ENCODE measurements at regions not wholly inside any gene's neighbourhood (a gene's known extent, or its start where the extent isn't known, plus 50 kb on each side); places are given as distances from the start of the nearest gene placed in this dataset.

GRCh38 chr4:101458473-101458872, 111.1 kb upstream of the PPP3CA start:
- WGBS, 3 donors = 80 to 85% (median 85%) methylated on average over 5 of the region's 5 CpGs
- H3K9me3 ChIP-seq (ENCODE audit: control insufficient read depth in 2 of 2, insufficient read depth in 1 of 2, low read depth in 1 of 2, low read length in 1 of 2) = peaks cover 0 to 15% of the 10 kb centered on the region in 2 donors
- H3K27ac ChIP-seq (ENCODE audit: low read depth in 1 of 3, low read length in 2 of 3) = no peak overlapping the region
- DNase-seq = no peak
- no peaks in the 10 kb centered on the region for H3K4me1 ChIP-seq (ENCODE audit: control insufficient read depth in 3 of 3, insufficient read depth in 2 of 3, low read depth in 1 of 3, low read length in 2 of 3)
- FAIRE-seq = no peak
- no peak overlapping the region for H3K4me3 ChIP-seq (ENCODE audit: low read depth in 1 of 3, low read length in 3 of 3)
- no peaks in the 10 kb centered on the region for H3K36me3 ChIP-seq (ENCODE audit: control insufficient read depth in 3 of 3, insufficient read depth in 2 of 3, low read depth in 1 of 3, low read length in 3 of 3)
- H3K27me3 ChIP-seq (ENCODE audit: control insufficient read depth in 3 of 3, insufficient read depth in 3 of 3, low read length in 3 of 3) = no peaks in the 10 kb centered on the region

GRCh38 chr4:101451086-101451485, 103.8 kb upstream of the PPP3CA start:
- Histone ChIP-seq H3K27me3 (ENCODE audit: control insufficient read depth in 3 of 3, insufficient read depth in 3 of 3, low read length in 3 of 3) (no peaks in the 10 kb centered on the region), H3K9me3 (ENCODE audit: control insufficient read depth in 2 of 2, insufficient read depth in 1 of 2, low read depth in 1 of 2, low read length in 1 of 2) (no peaks in the 10 kb centered on the region), H3K4me3 (ENCODE audit: low read depth in 1 of 3, low read length in 3 of 3) (no peak overlapping the region), H3K4me1 (ENCODE audit: control insufficient read depth in 3 of 3, insufficient read depth in 2 of 3, low read depth in 1 of 3, low read length in 2 of 3) (no peaks in the 10 kb centered on the region), H3K36me3 (ENCODE audit: control insufficient read depth in 3 of 3, insufficient read depth in 2 of 3, low read depth in 1 of 3, low read length in 3 of 3) (no peaks in the 10 kb centered on the region), H3K27ac (ENCODE audit: low read depth in 1 of 3, low read length in 2 of 3) (no peak overlapping the region)
- WGBS, 3 donors = 50 to 81% (median 52%) methylated on average over 1 of the region's 1 CpG
- DNase-seq (no peak), FAIRE-seq (no peak)

GRCh38 chr4:101441446-101441845, 94.1 kb upstream of the PPP3CA start:
- Histone ChIP-seq H3K4me1 (ENCODE audit: control insufficient read depth in 3 of 3, insufficient read depth in 2 of 3, low read depth in 1 of 3, low read length in 2 of 3) (no peaks in the 10 kb centered on the region), H3K36me3 (ENCODE audit: control insufficient read depth in 3 of 3, insufficient read depth in 2 of 3, low read depth in 1 of 3, low read length in 3 of 3) (no peaks in the 10 kb centered on the region), H3K27ac (ENCODE audit: low read depth in 1 of 3, low read length in 2 of 3) (no peak overlapping the region), H3K27me3 (ENCODE audit: control insufficient read depth in 3 of 3, insufficient read depth in 3 of 3, low read length in 3 of 3) (no peaks in the 10 kb centered on the region), H3K9me3 (ENCODE audit: control insufficient read depth in 2 of 2, insufficient read depth in 1 of 2, low read depth in 1 of 2, low read length in 1 of 2) (no peaks in the 10 kb centered on the region), H3K4me3 (ENCODE audit: low read depth in 1 of 3, low read length in 3 of 3) (no peak overlapping the region)
- no peak for DNase-seq
- no peak for FAIRE-seq
- 79 to 83% (median 79%) methylated on average over 3 of the region's 3 CpGs for WGBS, 3 donors

- H3K9me3 ChIP-seq (ENCODE audit: control insufficient read depth in 2 of 2, insufficient read depth in 1 of 2, low read depth in 1 of 2, low read length in 1 of 2) = no peaks in the 10 kb centered on the region
- no peak overlapping the region for H3K4me3 ChIP-seq (ENCODE audit: low read depth in 1 of 3, low read length in 3 of 3)
- H3K27me3 ChIP-seq (ENCODE audit: control insufficient read depth in 3 of 3, insufficient read depth in 3 of 3, low read length in 3 of 3) = no peaks in the 10 kb centered on the region
- no peaks in the 10 kb centered on the region for H3K36me3 ChIP-seq (ENCODE audit: control insufficient read depth in 3 of 3, insufficient read depth in 2 of 3, low read depth in 1 of 3, low read length in 3 of 3)
- 63 to 69% (median 69%) methylated on average over 2 of the region's 2 CpGs for WGBS, 3 donors
- no peak for FAIRE-seq
- H3K27ac ChIP-seq (ENCODE audit: low read depth in 1 of 3, low read length in 2 of 3) = no peak overlapping the region
- DNase-seq = no peak
- H3K4me1 ChIP-seq (ENCODE audit: control insufficient read depth in 3 of 3, insufficient read depth in 2 of 3, low read depth in 1 of 3, low read length in 2 of 3) = no peaks in the 10 kb centered on the region
Measured at GRCh38 chr4:101439926-101440325, 92.6 kb upstream of the PPP3CA start.

GRCh38 chr4:101421386-101421785, 74.1 kb upstream of the PPP3CA start:
- DNase-seq (no peak), FAIRE-seq (no peak)
- H3K9me3 ChIP-seq (ENCODE audit: control insufficient read depth in 2 of 2, insufficient read depth in 1 of 2, low read depth in 1 of 2, low read length in 1 of 2) = peaks cover 0 to 7% of the 10 kb centered on the region in 2 donors
- H3K36me3 ChIP-seq (ENCODE audit: control insufficient read depth in 3 of 3, insufficient read depth in 2 of 3, low read depth in 1 of 3, low read length in 3 of 3) = no peaks in the 10 kb centered on the region
- H3K4me1 ChIP-seq (ENCODE audit: control insufficient read depth in 3 of 3, insufficient read depth in 2 of 3, low read depth in 1 of 3, low read length in 2 of 3) = peaks cover 0 to 4% (median 0%) of the 10 kb centered on the region in 3 donors
- H3K4me3 ChIP-seq (ENCODE audit: low read depth in 1 of 3, low read length in 3 of 3) = no peak overlapping the region
- H3K27me3 ChIP-seq (ENCODE audit: control insufficient read depth in 3 of 3, insufficient read depth in 3 of 3, low read length in 3 of 3) = no peaks in the 10 kb centered on the region
- 70 to 91% (median 88%) methylated on average over 2 of the region's 2 CpGs for WGBS, 3 donors
- no peak overlapping the region for H3K27ac ChIP-seq (ENCODE audit: low read depth in 1 of 3, low read length in 2 of 3)

GRCh38 chr4:101420661-101421060, 73.3 kb upstream of the PPP3CA start:
- no peaks in the 10 kb centered on the region for H3K36me3 ChIP-seq (ENCODE audit: control insufficient read depth in 3 of 3, insufficient read depth in 2 of 3, low read depth in 1 of 3, low read length in 3 of 3)
- no peak for FAIRE-seq
- H3K9me3 ChIP-seq (ENCODE audit: control insufficient read depth in 2 of 2, insufficient read depth in 1 of 2, low read depth in 1 of 2, low read length in 1 of 2) = peaks cover 0 to 10% of the 10 kb centered on the region in 2 donors
- DNase-seq = no peak
- H3K4me3 ChIP-seq (ENCODE audit: low read depth in 1 of 3, low read length in 3 of 3) = no peak overlapping the region
- H3K27ac ChIP-seq (ENCODE audit: low read depth in 1 of 3, low read length in 2 of 3) = no peak overlapping the region
- H3K4me1 ChIP-seq (ENCODE audit: control insufficient read depth in 3 of 3, insufficient read depth in 2 of 3, low read depth in 1 of 3, low read length in 2 of 3) = peaks cover 0 to 4% (median 0%) of the 10 kb centered on the region in 3 donors
- no peaks in the 10 kb centered on the region for H3K27me3 ChIP-seq (ENCODE audit: control insufficient read depth in 3 of 3, insufficient read depth in 3 of 3, low read length in 3 of 3)

- H3K27ac ChIP-seq (ENCODE audit: low read depth in 1 of 3, low read length in 2 of 3) = no peak overlapping the region
Measured at GRCh38 chr4:101419336-101420135, 72.2 kb upstream of the PPP3CA start.

GRCh38 chr4:101418466-101418865, 71.1 kb upstream of the PPP3CA start:
- FAIRE-seq = no peak
- Histone ChIP-seq H3K9me3 (ENCODE audit: control insufficient read depth in 2 of 2, insufficient read depth in 1 of 2, low read depth in 1 of 2, low read length in 1 of 2) (peaks cover 0 to 10% of the 10 kb centered on the region in 2 donors), H3K27me3 (ENCODE audit: control insufficient read depth in 3 of 3, insufficient read depth in 3 of 3, low read length in 3 of 3) (no peaks in the 10 kb centered on the region), H3K27ac (ENCODE audit: low read depth in 1 of 3, low read length in 2 of 3) (no peak overlapping the region), H3K4me1 (ENCODE audit: control insufficient read depth in 3 of 3, insufficient read depth in 2 of 3, low read depth in 1 of 3, low read length in 2 of 3) (peaks cover 0 to 4% (median 0%) of the 10 kb centered on the region in 3 donors), H3K36me3 (ENCODE audit: control insufficient read depth in 3 of 3, insufficient read depth in 2 of 3, low read depth in 1 of 3, low read length in 3 of 3) (no peaks in the 10 kb centered on the region), H3K4me3 (ENCODE audit: low read depth in 1 of 3, low read length in 3 of 3) (no peak overlapping the region)
- WGBS, 3 donors = 58 to 78% (median 58%) methylated on average over 2 of the region's 2 CpGs
- no peak for DNase-seq

More at GRCh38 chr4:101419336-101420135, 72.2 kb upstream of the PPP3CA start:
- Histone ChIP-seq H3K9me3 (ENCODE audit: control insufficient read depth in 2 of 2, insufficient read depth in 1 of 2, low read depth in 1 of 2, low read length in 1 of 2) (peaks cover 0 to 10% of the 10 kb centered on the region in 2 donors), H3K36me3 (ENCODE audit: control insufficient read depth in 3 of 3, insufficient read depth in 2 of 3, low read depth in 1 of 3, low read length in 3 of 3) (no peaks in the 10 kb centered on the region), H3K4me3 (ENCODE audit: low read depth in 1 of 3, low read length in 3 of 3) (no peak overlapping the region), H3K4me1 (ENCODE audit: control insufficient read depth in 3 of 3, insufficient read depth in 2 of 3, low read depth in 1 of 3, low read length in 2 of 3) (peaks cover 0 to 4% (median 0%) of the 10 kb centered on the region in 3 donors), H3K27me3 (ENCODE audit: control insufficient read depth in 3 of 3, insufficient read depth in 3 of 3, low read length in 3 of 3) (no peaks in the 10 kb centered on the region)
- FAIRE-seq (peak; percentile 15), DNase-seq (peak; percentile 37 to 40)
- 17% methylated on average over 5 of the region's 5 CpGs for WGBS, 3 donors

- 64 to 87% (median 69%) methylated on average over 2 of the region's 2 CpGs for WGBS, 3 donors
- FAIRE-seq (no peak), DNase-seq (peak in 1 of 2 donors; percentile 54)
- Histone ChIP-seq H3K9me3 (ENCODE audit: control insufficient read depth in 2 of 2, insufficient read depth in 1 of 2, low read depth in 1 of 2, low read length in 1 of 2) (peaks cover 0 to 10% of the 10 kb centered on the region in 2 donors), H3K27me3 (ENCODE audit: control insufficient read depth in 3 of 3, insufficient read depth in 3 of 3, low read length in 3 of 3) (no peaks in the 10 kb centered on the region), H3K4me3 (ENCODE audit: low read depth in 1 of 3, low read length in 3 of 3) (no peak overlapping the region), H3K27ac (ENCODE audit: low read depth in 1 of 3, low read length in 2 of 3) (no peak overlapping the region), H3K4me1 (ENCODE audit: control insufficient read depth in 3 of 3, insufficient read depth in 2 of 3, low read depth in 1 of 3, low read length in 2 of 3) (peaks cover 0 to 4% (median 0%) of the 10 kb centered on the region in 3 donors), H3K36me3 (ENCODE audit: control insufficient read depth in 3 of 3, insufficient read depth in 2 of 3, low read depth in 1 of 3, low read length in 3 of 3) (no peaks in the 10 kb centered on the region)
Measured at GRCh38 chr4:101418055-101418454, 70.7 kb upstream of the PPP3CA start.
